ENCODE measurements at regions not wholly inside any gene's neighbourhood (a gene's known extent, or its start where the extent isn't known, plus 50 kb on each side); places are given as distances from the start of the nearest gene placed in this dataset.
"Not testable (repeated sequence)": the region's sequence is repeated elsewhere in the genome, so short reads cannot be mapped to it uniquely, and the experiment has no call there.

DNA sequence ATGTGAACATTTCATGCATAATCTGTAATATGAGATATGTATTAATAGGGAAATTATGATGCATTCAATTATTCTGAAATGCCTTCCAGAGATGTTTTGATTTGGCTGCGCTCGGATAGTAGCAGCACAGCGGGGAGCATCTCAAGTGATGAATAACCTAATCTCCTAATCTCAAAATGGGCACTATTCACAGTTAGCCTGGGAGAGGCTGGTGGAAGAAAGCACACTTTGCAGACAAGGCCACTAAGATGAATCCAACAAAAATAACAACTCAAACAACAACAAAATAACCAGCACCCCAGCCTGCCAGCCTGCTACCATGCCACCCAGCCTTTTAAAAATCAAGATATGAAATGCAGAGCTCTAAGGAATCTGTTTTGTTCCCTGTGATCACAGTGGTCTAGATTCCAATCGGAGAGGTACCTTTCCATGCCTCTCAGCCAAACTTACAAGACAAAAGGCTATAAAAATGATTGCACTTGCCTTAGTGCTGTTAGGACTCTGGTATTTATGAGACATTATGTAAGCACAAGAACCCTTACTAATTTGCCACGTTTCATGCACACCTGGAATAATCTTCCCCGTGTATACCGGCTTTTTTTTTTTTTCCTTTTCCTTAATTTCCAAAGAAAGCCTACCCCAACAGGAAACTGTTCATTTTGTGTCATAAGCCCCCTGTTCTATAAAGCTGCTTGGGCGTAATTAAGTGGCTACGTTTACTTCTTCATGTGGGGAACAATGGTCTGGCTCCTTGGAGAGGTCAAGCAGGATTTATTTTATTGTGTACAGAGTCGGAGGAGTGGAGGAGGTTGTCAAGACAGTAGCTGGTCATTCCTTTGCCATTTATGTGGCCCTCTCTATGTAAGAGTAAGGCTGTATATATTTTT lies 526.9 kb upstream of the FANCL start:
- no peaks in the 10 kb centered on the region for H3K9me3 Mint-ChIP-seq
- peaks cover 1 to 2% of the 10 kb centered on the region in 2 donors for H3K27me3 Mint-ChIP-seq
- ChIA-PET POLR2A (ENCODE audit: partially characterized antibody) (no interaction called here), CTCF (ENCODE audit: partially characterized antibody) (no interaction called here)
- no peak for DNase-seq
- H3K36me3 Mint-ChIP-seq, result no peaks in the 10 kb centered on the region
- H3K4me3 ChIP-seq (ENCODE audit: low read length in 2 of 2), result no peak overlapping the region
- H3K4me1 ChIP-seq (ENCODE audit: insufficient read depth, low read length), result no peaks in the 10 kb centered on the region
- no peaks in the 10 kb centered on the region for H3K9me3 ChIP-seq (ENCODE audit: control insufficient read depth in 1 of 2, low read length in 2 of 2)
- no peak overlapping the region for H3K4me3 Mint-ChIP-seq
- intact Hi-C loops (cut with micrococcal nuclease), result no loop called here
- H3K4me1 Mint-ChIP-seq, result no peaks in the 10 kb centered on the region
- no peaks in the 10 kb centered on the region for H3K27me3 ChIP-seq (ENCODE audit: insufficient read depth, low read length)
- no peaks in the 10 kb centered on the region for H3K36me3 ChIP-seq (ENCODE audit: insufficient read depth, low read length)
- no peak overlapping the region for H3K27ac ChIP-seq (ENCODE audit: low read depth, low read length)
- no peak overlapping the region for H3K27ac Mint-ChIP-seq

- Mint-ChIP-seq H3K9me3 (no peaks in the 10 kb centered on the region), H3K4me3 (no peak overlapping the region), H3K36me3 (no peaks in the 10 kb centered on the region), H3K4me1 (no peaks in the 10 kb centered on the region), H3K27ac (no peak overlapping the region), H3K27me3 (peaks cover 2 to 3% of the 10 kb centered on the region in 2 donors)
- ChIA-PET POLR2A (ENCODE audit: partially characterized antibody) (no interaction called here), CTCF (ENCODE audit: partially characterized antibody) (no interaction called here)
- H3K4me1 ChIP-seq (ENCODE audit: insufficient read depth, low read length), result no peaks in the 10 kb centered on the region
- H3K36me3 ChIP-seq (ENCODE audit: insufficient read depth, low read length), result no peaks in the 10 kb centered on the region
- no peak for DNase-seq
- no peak overlapping the region for H3K27ac ChIP-seq (ENCODE audit: low read depth, low read length)
- H3K9me3 ChIP-seq (ENCODE audit: control insufficient read depth in 1 of 2, low read length in 2 of 2), result no peaks in the 10 kb centered on the region
- intact Hi-C loops (cut with micrococcal nuclease), result no loop called here
- no peak overlapping the region for H3K4me3 ChIP-seq (ENCODE audit: low read length in 2 of 2)
- H3K27me3 ChIP-seq (ENCODE audit: insufficient read depth, low read length), result no peaks in the 10 kb centered on the region
Measured at GRCh38 chr2:58764338-58765104, 523.4 kb upstream of the FANCL start.

DNA sequence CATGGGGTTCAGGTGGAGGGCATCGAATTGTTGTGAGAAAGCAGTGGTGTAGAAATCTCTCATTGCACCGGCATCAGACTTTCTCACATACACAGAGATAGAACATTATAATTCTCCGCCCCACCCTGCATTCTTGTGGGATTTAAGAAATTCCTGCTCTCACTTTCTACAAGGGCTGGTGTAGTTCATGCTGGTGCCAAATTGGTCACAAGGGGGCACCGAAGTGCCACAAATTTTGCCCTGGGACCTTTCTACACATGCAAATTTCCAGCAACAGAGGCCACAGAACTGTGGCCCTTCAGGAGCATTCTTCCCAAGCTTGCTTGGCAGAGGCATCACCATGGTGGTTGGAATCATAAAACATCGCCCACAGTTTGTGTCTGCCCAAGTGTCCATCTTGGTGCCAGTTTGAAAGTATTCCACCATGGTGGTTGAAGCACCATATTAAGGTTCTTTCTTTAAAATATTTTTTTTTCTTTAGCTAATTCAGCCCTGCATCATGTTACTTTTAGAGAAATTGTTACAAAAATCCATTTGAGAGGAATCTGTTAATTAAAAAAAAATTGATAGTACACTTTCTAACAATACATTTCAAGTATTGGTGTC lies 521.2 kb upstream of the FANCL start:
- no peak overlapping the region for H3K27ac Mint-ChIP-seq
- no peaks in the 10 kb centered on the region for H3K36me3 Mint-ChIP-seq
- H3K4me1 Mint-ChIP-seq, result no peaks in the 10 kb centered on the region
- H3K9me3 Mint-ChIP-seq, result no peaks in the 10 kb centered on the region
- no peaks in the 10 kb centered on the region for H3K9me3 ChIP-seq (ENCODE audit: control insufficient read depth in 1 of 2, low read length in 2 of 2)
- no peaks in the 10 kb centered on the region for H3K4me1 ChIP-seq (ENCODE audit: insufficient read depth, low read length)
- H3K4me3 ChIP-seq (ENCODE audit: low read length in 2 of 2), result no peak overlapping the region
- DNase-seq, result no peak
- no peaks in the 10 kb centered on the region for H3K36me3 ChIP-seq (ENCODE audit: insufficient read depth, low read length)
- peaks cover 0 to 3% of the 10 kb centered on the region in 2 donors for H3K27me3 Mint-ChIP-seq
- ChIA-PET POLR2A (ENCODE audit: partially characterized antibody) (no interaction called here), CTCF (ENCODE audit: partially characterized antibody) (no interaction called here)
- intact Hi-C loops (cut with micrococcal nuclease), result no loop called here
- H3K27me3 ChIP-seq (ENCODE audit: insufficient read depth, low read length), result no peaks in the 10 kb centered on the region
- H3K27ac ChIP-seq (ENCODE audit: low read depth, low read length), result no peak overlapping the region
- no peak overlapping the region for H3K4me3 Mint-ChIP-seq

- Mint-ChIP-seq H3K27me3 (peaks cover 0 to 1% of the 10 kb centered on the region in 2 donors), H3K4me3 (no peak overlapping the region), H3K4me1 (peaks cover 0 to 1% (median 0%) of the 10 kb centered on the region in 4 donors), H3K36me3 (no peaks in the 10 kb centered on the region), H3K9me3 (peaks cover 0 to 1% (median 0%) of the 10 kb centered on the region in 8 donors), H3K27ac (no peak overlapping the region)
- H3K4me3 ChIP-seq (ENCODE audit: low read length in 2 of 2), result no peak overlapping the region
- DNase-seq, result no peak
- ChIA-PET POLR2A (ENCODE audit: partially characterized antibody) (no interaction called here), CTCF (ENCODE audit: partially characterized antibody) (no interaction called here)
- no peaks in the 10 kb centered on the region for H3K27me3 ChIP-seq (ENCODE audit: insufficient read depth, low read length)
- H3K9me3 ChIP-seq (ENCODE audit: control insufficient read depth in 1 of 2, low read length in 2 of 2), result no peaks in the 10 kb centered on the region
- no peak overlapping the region for H3K27ac ChIP-seq (ENCODE audit: low read depth, low read length)
- no peaks in the 10 kb centered on the region for H3K4me1 ChIP-seq (ENCODE audit: insufficient read depth, low read length)
- intact Hi-C loops (cut with micrococcal nuclease), result no loop called here
- no peaks in the 10 kb centered on the region for H3K36me3 ChIP-seq (ENCODE audit: insufficient read depth, low read length)
Measured at GRCh38 chr2:58757971-58758370, 516.8 kb upstream of the FANCL start.

GRCh38 chr2:58756336-58756735 lies 515.2 kb upstream of the FANCL start:
- no peaks in the 10 kb centered on the region for H3K4me1 ChIP-seq (ENCODE audit: insufficient read depth, low read length)
- CTCF ChIA-PET (ENCODE audit: partially characterized antibody), result no interaction called here
- H3K27me3 Mint-ChIP-seq, result peaks cover 0 to 1% of the 10 kb centered on the region in 2 donors
- H3K27ac Mint-ChIP-seq, result no peak overlapping the region
- H3K4me1 Mint-ChIP-seq, result peaks cover 0 to 1% (median 0%) of the 10 kb centered on the region in 4 donors
- intact Hi-C loops (cut with micrococcal nuclease), result no loop called here
- H3K27ac ChIP-seq (ENCODE audit: low read depth, low read length), result no peak overlapping the region
- peaks cover 0 to 1% (median 0%) of the 10 kb centered on the region in 8 donors for H3K9me3 Mint-ChIP-seq
- H3K36me3 Mint-ChIP-seq, result no peaks in the 10 kb centered on the region
- POLR2A ChIA-PET (ENCODE audit: partially characterized antibody), result no interaction called here
- no peak overlapping the region for H3K4me3 ChIP-seq (ENCODE audit: low read length in 2 of 2)
- no peaks in the 10 kb centered on the region for H3K27me3 ChIP-seq (ENCODE audit: insufficient read depth, low read length)
- no peak for DNase-seq
- no peak overlapping the region for H3K4me3 Mint-ChIP-seq
- H3K36me3 ChIP-seq (ENCODE audit: insufficient read depth, low read length), result no peaks in the 10 kb centered on the region
- H3K9me3 ChIP-seq (ENCODE audit: control insufficient read depth in 1 of 2, low read length in 2 of 2), result no peaks in the 10 kb centered on the region

- H3K4me1 Mint-ChIP-seq; POLR2A ChIA-PET (ENCODE audit: partially characterized antibody); CTCF ChIA-PET (ENCODE audit: partially characterized antibody); H3K4me3 ChIP-seq (ENCODE audit: low read length in 2 of 2); H3K9me3 Mint-ChIP-seq; H3K4me3 Mint-ChIP-seq; intact Hi-C loops (cut with micrococcal nuclease); H3K27me3 Mint-ChIP-seq; H3K9me3 ChIP-seq (ENCODE audit: control insufficient read depth in 1 of 2, low read length in 2 of 2); H3K36me3 ChIP-seq (ENCODE audit: insufficient read depth, low read length); H3K27ac Mint-ChIP-seq; H3K27ac ChIP-seq (ENCODE audit: low read depth, low read length); H3K36me3 Mint-ChIP-seq; H3K27me3 ChIP-seq (ENCODE audit: insufficient read depth, low read length); H3K4me1 ChIP-seq (ENCODE audit: insufficient read depth, low read length); DNase-seq: not testable (repeated sequence)
Measured at GRCh38 chr2:58752507-58752906, 511.4 kb upstream of the FANCL start.

GRCh38 chr2:58751676-58752075 lies 510.6 kb upstream of the FANCL start:
- POLR2A ChIA-PET (ENCODE audit: partially characterized antibody); CTCF ChIA-PET (ENCODE audit: partially characterized antibody): not testable (repeated sequence)

More at GRCh38 chr2:58751676-58752075, 510.6 kb upstream of the FANCL start:
- H3K4me1 Mint-ChIP-seq; H3K27ac ChIP-seq (ENCODE audit: low read depth, low read length); H3K27me3 Mint-ChIP-seq; H3K9me3 ChIP-seq (ENCODE audit: control insufficient read depth in 1 of 2, low read length in 2 of 2); H3K36me3 Mint-ChIP-seq; H3K4me3 ChIP-seq (ENCODE audit: low read length in 2 of 2); H3K4me1 ChIP-seq (ENCODE audit: insufficient read depth, low read length); intact Hi-C loops (cut with micrococcal nuclease); H3K36me3 ChIP-seq (ENCODE audit: insufficient read depth, low read length); H3K27me3 ChIP-seq (ENCODE audit: insufficient read depth, low read length); H3K27ac Mint-ChIP-seq; DNase-seq; H3K4me3 Mint-ChIP-seq; H3K9me3 Mint-ChIP-seq: not testable (repeated sequence)
